DMS114 treated with DMSO at 0.1 percent for 48 hours (cell line): ENCODE measurements at regions not wholly inside any gene's neighbourhood (a gene's known extent, or its start where the extent isn't known, plus 50 kb on each side); places are given as distances from the start of the nearest gene placed in this dataset.
"Not testable (repeated sequence)": the region's sequence is repeated elsewhere in the genome, so short reads cannot be mapped to it uniquely, and the experiment has no call there.

Experiments used
- DNase-seq: peaks from one replicate; lab custom pipeline; 2025; ENCODE audit not compliant: unreplicated experiment; lab: John Stamatoyannopoulos, UW

DNA sequence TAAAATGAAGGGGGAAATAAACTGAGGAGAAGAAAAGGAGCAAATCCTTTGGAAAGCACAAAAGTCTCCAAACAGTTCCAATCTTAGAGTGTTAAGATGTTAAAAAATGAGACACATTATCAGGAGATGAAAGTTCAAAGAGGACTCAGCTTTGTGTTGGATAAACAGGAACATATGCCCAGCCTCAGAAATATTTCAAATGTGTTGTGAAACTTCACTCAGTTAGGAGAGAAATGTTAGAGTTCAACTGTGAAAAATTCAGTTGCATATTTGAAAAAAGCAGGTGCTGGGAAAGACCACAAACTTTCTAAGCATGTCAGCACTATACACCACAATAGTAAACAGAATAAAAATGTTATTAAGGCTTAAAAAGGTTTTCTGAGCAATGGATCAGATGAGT lies 136.8 kb upstream of the PRKD1 start:
- no peak for DNase-seq

GRCh38 chr14:30069536-30069935 lies 141.9 kb upstream of the PRKD1 start:
- DNase-seq = no peak

- not testable (repeated sequence) for DNase-seq
Measured at GRCh38 chr14:30072454-30072853, 144.8 kb upstream of the PRKD1 start.

DNA sequence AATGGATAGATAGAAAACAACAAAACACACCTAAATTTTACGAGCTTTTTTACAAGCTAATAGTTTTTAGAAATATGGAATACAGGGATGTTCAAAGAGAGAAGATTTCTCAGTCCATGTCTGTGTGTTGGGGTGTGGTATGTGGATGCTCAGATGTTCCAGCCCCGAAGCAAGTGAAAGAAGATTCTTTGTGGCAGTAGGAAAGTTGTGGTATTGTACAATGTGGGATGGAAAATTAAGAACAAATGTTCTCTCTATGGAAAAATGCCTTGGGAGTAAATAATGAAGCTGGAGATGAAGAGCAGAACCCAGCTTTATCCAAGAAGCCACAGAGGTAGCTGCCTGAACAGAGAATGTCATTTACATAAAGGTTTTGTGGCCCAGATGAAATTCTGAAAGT lies 150.3 kb upstream of the PRKD1 start:
- no peak for DNase-seq

DNA sequence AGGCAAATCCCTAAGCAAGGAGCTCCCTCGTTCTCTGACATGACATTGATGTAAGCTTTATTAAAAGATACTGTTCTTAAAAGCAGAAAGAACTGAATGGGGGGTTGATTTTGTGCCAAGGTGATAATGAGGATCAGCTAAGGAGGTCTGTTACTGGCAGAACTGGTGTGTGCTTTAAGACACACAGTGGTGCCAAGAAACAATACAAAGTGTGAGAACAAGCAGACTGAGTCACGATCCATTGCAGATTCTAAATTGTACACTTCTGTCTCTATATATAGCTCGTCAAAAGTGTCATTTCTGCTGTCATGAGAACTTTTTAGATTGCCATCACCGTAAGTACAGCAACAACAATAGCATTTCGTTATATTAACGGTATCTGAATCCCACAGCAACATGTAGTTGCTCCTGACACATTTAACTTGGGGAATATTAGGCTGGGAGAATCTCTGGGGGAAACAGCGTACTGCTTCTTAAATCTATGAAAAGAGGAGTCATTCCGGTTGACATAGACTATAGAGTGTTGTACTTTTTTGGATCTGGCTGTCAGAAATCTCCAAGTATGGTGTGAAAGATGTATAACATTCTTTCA lies 151.3 kb upstream of the PRKD1 start:
- DNase-seq = no peak

GRCh38 chr14:30082486-30082885 lies 154.8 kb upstream of the PRKD1 start:
- DNase-seq = no peak

GRCh38 chr14:30084811-30085210 lies 157.2 kb upstream of the PRKD1 start:
- no peak for DNase-seq

DNA sequence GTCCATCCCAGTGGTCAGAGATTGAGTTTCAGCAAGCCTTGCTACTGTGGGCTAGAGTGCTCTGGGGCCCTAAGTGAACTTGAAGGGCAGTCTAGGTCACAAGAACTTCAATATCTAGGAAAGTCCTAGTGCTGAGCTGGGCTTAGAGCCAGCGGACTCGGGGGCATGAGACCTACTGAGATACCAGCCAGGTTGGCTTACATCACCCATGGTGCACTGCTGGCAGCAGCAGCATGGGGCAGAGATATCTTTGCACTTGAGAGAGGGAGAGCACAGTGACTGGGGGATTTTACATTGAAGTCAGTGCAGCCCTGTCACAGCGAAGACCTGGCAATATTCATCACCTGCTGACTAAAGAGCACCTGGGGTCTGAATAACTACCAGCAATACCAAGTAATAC lies 158.3 kb upstream of the PRKD1 start:
- no peak for DNase-seq

- no peak for DNase-seq
Measured at GRCh38 chr14:30088620-30089019, 161.0 kb upstream of the PRKD1 start.

DNA sequence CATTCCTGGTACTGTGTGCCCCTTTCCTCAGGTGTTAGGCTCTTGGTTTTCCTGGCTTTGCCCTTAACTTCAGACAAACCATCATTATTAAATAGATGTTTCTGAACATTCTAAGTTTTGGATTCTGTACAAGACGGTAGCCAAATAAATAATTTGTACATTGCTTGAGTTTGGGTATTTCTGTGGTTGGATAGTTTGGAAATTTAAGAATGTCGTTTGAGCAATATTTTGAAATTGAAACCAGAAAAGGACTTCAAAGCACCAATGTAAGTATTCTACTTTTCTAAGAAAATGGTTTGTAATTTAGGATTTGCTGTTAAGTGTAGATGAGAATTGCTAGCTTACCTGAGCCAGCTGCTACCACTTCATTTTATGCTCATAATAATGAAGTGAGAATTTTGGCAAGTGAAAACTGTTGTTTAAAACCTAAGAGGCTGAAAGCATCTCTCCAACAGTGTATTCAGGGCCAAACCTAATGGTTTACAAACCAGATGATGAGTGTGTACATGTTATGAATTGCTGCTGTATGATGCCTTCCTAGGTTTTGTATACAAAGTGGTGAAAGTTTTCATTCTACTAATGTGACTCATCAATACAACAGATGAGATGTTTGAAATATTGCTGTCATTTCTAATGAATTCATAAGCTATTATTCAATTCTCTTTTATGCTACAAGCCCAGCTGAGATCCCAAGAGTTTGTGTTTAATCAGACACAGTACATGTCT lies 181.5 kb upstream of the PRKD1 start:
- no peak for DNase-seq

- no peak for DNase-seq
Measured at GRCh38 chr14:30114051-30114450, 186.4 kb upstream of the PRKD1 start.

GRCh38 chr14:30115756-30116155 lies 188.1 kb upstream of the PRKD1 start:
- no peak for DNase-seq

DNA sequence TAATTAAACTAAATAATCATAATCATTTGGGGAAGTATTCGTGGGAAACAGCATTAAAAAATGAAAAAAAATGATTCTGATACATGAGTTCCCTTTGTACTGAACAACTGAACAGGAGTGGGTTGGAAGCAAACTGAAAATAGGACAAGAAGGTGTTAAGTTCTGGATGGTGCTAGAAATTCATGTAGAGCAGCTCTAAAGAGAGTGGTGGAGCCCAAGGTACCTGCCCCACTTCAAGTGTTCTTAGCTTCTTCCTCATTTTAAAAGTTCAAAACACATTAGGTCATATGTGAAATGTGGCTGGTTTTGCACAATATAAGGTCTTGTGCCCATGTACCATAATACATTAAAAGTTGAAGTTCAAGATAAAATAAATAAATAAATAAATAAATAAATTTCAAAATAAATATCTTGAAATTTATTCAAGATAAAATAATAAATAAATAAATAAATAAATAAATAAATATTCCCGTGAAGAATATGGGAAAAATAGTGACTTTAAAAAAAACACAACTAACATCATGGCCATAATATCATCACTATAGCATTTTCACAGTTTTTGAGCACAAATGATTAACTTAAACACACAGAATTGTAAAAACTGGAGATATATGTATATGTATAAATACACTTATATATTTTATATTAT lies 191.5 kb upstream of the PRKD1 start:
- no peak for DNase-seq

- DNase-seq = no peak
Measured at GRCh38 chr14:30125322-30125979, 197.8 kb upstream of the PRKD1 start.

DNA sequence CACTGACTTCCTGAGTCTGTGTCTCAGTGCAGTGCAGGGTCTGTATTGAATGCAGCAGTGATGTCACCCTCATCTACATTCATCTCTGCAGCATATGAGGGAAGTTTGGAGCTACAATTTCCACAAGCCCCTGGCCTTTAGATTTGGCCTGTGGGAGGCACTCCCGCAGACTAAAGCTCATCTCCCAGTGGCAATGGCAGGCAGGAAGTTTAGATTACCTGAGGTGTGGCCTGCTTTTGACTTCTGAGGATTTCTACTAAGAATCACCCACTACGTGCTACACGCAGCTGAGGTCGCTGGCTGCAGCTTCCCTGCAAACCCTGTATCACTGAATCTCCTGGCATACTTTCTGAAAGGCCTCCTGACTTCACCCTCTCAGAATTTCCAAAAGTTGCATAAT lies 202.2 kb upstream of the PRKD1 start:
- DNase-seq = no peak

GRCh38 chr14:30131581-30132097 lies 204.0 kb upstream of the PRKD1 start:
- DNase-seq = no peak

DNA sequence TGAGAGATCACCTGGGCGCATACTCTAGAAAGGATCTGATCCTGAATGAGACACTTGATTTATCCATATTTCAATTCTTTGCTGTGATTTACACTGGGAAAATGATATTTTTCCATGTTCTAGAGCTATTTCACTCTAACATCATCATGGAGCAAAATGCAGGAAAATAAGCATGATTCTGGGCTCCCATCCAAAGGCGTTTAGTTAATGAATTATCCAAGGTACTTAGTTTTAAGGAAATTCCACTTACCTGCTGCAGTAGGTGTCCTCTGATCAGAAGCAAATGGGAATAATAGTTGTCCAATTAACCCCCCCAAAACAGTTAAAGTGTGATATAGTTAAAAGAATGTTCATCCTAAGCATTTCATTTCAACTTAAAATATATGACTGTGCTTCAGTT lies 204.5 kb upstream of the PRKD1 start:
- DNase-seq = no peak

- DNase-seq = no peak
Measured at GRCh38 chr14:30134936-30135335, 207.3 kb upstream of the PRKD1 start.

DNA sequence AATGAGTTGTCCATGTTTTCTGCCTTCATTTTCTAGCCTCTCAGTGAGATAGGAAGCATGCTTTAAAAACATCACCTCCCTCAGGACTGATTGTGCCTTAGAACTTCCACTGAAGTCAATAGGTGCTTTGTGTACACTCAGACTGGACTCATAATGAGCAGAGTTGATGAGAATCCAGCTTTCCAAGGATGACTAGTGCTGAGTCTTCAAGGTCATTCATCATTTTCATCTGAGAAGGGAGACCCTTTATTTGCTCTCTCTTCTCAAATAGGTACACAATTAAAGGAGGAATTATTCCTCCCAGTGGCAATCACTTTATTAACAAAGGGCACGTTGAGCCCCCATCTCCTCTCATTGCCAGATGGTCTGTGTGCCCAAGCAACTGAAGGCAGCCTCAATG lies 210.9 kb upstream of the PRKD1 start:
- no peak for DNase-seq

DNA sequence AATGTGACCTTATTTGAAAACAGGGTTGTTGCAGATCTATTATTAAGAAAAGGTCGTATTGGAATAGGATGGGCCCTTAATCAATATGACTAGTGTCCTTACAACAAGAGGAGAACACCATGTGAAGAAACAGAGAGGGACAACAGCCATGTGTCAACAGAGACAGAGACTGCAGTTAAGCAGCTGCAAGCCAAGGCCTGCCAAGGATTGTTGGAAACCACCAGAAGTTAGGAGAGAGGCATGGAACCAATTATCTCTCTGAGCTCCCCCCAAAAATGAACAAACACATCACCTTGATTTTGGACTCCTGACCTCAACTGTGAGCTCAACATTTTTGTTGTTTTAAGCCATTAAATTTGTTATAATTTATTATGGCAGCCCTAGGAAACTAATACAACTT lies 214.6 kb upstream of the PRKD1 start:
- DNase-seq = no peak

DNA sequence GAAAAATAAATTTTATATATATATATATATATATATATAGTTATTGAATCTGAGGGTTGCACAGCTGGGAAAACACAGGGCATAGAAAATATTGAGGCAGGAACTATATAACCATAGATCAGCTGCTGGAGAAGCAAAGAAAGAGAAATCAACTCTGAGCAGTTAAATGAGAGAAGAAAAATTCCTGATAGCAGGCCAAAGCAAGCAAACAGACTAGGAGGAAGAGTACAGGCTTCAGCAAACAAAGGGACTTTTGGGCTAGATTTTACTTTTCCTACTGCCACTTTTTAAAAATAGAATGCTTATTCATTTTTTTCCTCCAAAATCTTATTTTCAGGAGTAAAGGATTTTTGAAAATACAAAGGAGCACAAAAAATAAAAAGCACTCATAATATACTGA lies 216.0 kb upstream of the PRKD1 start:
- no peak for DNase-seq

DNA sequence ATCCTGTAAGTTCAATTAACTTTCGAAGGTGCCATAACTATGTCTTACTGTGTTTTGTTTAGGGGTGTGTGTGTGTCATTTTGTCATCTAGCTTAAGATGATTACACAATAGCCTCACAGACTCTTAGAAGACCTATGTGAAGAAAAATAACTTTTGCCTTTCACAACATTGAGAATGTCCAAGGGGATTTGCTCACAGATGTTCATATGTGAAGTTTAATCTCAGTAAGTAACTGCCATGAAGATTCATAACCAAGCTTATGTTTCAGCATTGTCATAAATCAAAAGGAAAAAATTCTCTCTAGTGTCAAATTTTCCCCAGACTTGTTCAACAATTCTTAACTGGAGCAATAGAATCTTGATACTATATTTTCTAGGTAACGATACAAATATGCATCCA lies 226.1 kb upstream of the PRKD1 start:
- no peak for DNase-seq
